8988T (cell line): ENCODE measurements at regions not wholly inside any gene's neighbourhood (a gene's known extent, or its start where the extent isn't known, plus 50 kb on each side); places are given as distances from the start of the nearest gene placed in this dataset.
A peak's percentile ranks its signal among the peaks of the same experiment; 100 is the strongest.

Experiments
- DNase-seq: peaks from one replicate; pipeline ENCODE4 v3.0.0; 2011

DNA sequence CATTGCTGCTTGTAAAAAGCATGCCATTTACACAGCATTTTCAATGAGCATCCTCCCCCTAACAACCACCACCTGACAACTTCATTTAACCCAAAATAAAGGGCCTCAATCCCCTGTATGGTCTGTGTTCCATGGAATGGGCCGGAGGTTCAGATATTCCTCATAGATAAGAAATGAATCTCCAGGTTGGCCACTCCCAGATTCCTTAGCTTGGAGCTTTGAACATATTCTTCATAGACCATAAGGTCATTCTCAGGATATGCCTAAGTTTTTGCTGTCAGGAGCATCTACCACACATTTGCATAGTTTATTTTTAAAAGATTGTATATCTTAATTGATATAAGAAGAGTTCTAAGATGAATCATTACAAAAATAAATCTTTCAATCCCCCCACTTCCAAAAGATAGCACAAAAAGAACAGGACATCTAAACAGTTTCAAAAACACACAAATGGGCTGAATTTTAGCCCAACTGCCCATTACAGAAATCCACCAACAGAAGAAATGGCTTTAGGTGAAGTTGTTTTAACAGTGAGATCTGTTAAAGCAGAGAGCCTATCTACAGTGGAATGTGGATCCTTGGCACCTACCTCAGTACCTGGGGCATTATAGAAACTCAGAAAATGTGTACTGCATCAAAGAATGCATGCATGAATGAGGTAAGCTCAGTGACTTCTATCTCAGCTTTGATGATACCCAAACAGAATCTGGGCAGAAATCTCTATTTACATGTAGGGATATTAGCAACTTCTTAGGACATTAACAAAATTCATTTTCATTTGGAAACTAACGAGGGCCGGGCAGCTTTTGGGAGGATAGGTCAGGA is 179.8 kb downstream of the SEC61B start:
- DNase-seq: no peak

DNA sequence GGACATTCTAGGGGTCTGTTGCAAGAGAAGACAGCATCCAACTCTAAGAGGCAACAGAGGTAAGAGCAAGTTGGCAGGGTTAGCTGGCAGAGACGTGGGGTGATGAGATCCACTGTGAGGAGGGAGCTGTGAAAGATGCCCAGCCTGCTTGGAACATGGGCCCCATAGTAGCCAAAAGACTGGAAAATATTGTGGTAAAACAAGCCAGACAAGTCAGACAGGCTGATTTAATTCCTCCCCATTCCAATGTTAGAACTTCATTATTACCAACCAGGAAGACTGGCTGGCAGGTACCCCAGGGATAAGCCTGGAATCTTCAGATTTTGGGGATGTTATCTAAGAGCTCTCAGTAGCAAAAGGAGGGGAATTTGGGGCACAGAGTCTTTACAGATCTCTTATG is 181.3 kb downstream of the SEC61B start:
- DNase-seq: no peak

DNA sequence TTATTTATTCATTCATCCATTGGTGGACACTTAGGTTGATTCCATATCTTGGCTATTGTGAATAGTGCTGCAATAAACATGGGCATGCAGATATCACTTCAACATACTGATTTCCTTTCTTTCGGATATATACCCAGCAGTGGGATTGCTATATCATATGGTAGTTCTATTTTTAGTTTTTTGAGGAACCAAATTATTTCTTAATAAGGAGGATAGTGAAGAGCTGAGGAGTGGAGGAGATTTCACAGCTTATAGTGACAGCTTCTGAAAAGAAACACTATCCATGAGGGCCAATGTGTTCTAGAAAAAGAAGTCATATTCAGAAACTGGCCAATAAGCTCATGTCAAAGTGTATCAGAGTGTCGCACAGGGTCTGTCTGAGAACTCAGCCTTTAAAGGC is 183.3 kb downstream of the SEC61B start:
- DNase-seq: no peak

DNA sequence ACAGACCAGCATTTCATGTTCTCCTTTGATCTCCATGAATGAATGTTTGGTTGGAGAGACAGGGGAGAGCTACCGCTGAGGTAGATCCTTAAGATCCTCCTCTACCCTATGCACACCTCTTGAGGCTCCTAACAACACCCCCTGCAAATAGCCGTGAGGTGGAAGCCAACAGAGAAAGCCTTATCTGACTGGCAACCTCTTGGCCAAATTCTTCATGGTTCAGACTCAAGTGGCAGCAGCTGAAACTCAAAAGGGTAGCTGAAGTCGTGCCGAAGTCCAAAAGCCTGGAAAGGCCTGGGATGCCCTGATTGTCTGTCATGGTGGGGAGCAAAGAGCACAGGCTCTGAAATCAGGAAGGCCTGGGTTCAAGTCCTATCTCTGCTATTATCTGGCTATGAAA is 184.9 kb downstream of the SEC61B start:
- no peak for DNase-seq

GRCh38 chr9:99411068-99411467 is 189.0 kb downstream of the SEC61B start:
- no peak for DNase-seq

GRCh38 chr9:99411479-99412115 is 189.5 kb downstream of the SEC61B start:
- no peak for DNase-seq

DNA sequence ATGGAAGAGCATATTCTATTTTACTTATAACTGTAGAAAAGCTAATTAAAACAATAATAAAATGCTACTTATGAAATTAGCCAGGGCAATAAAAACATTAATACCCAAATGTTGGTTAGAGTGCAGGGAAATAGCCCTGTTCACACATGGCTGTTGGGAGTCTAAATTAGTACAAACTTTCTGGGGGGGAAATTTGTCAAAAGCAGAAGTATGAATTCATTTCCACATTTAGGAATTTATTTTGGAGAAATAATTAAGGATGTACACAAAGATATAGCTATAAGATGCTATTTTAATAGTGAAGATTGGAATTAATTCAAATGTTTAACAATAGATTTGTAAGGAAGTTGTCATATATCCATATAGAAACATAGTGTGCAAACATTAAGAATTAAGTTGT is 190.5 kb downstream of the SEC61B start:
- no peak for DNase-seq

DNA sequence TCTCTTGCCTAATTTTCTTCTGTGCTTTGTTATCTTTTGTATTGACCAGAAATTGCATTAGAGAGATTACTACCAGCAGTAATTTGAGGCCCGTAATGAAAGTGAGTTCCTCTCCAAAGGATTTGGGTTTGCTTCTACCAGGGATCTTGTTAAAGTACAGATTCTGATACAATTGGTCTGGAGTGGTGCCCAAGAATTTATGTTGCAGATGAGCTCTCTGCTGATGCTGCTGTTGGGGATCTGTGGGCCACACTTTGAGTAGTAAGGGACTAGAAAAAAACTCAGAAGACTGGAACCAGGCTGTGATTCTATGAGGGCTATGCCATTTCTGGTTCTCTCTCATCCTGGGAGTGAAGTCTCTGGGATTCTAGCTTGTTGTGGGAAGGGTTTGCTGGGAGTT is 192.2 kb downstream of the SEC61B start:
- DNase-seq: no peak

DNA sequence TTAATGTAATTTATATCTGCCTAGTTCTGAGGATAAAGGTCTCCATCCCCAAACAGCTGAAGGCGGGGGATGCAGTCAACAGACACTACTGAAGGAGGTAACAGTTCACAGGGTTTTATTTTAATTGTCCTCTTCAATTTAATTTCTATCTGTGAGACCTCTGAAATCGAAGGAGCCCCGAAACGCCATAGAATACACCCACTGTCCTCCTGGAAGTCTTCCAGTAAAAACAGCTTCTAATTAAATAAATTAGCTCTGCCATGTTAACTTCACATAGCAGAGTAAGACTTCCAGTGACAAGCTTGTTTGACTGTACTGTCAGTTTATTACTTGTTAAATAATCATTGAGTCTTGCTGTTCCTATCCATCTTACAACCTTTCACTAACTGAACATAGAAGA is 193.5 kb downstream of the SEC61B start:
- DNase-seq: no peak

DNA sequence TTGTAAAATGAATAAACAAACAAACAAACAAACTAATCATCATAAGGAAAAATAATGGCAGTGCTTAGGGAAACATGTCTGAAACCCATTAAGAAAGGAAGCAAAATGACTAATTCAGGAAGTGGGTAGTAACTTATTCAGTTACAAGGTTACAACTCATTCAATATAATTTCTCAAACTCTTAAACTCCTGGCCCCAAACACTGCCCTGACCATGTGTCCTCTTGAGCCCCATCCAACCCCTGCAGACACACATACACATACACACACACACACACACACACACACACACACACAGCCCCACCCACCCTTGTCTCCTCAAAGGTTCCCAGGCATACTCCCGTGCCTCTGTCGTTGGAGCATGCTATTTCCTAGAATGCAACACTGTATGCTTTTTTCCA is 193.9 kb downstream of the SEC61B start:
- no peak for DNase-seq

DNA sequence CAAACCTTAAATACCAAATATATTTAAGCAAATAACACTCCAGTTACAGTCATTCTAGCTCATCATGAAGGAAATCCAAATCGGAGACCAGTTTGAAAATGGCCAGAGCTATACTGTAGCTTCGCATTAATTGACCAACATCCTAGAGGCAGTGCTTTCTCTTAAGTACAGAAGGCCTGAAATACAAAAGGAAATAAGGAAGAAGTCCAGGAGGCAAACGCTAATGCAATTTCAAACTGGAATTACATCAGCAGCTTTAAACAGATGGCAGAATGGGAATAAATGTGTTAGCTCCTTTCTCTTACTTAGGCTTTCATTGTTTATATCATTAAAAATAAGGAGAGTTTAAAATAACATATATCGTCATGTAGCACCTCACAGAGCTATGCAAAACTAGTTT is 197.0 kb downstream of the SEC61B start:
- DNase-seq: no peak

GRCh38 chr9:99421369-99421768 is 199.3 kb downstream of the SEC61B start:
- DNase-seq: no peak

DNA sequence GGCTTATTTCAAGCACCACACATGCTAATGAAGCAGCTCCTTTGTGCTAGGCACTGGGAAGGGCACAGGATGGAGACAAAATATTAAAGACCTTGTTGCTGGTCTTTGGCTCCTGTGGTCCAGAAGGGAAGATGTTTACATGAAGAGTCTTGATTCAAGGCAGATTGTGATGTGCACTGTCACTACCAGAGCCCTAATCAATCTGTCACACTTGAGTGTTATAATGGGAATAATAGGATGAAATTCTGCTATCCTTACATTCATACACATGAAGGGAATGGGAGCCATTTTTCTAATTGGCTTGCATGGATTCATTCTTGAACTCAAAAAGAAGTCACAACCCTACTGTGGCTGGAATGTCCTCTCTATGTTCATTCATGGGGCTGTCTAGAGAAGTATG is 203.0 kb downstream of the SEC61B start:
- DNase-seq: no peak

GRCh38 chr9:99425923-99426842 is 204.1 kb downstream of the SEC61B start:
- DNase-seq: no peak

- no peak for DNase-seq
Observed at GRCh38 chr9:99427260-99427659, 205.2 kb downstream of the SEC61B start.

DNA sequence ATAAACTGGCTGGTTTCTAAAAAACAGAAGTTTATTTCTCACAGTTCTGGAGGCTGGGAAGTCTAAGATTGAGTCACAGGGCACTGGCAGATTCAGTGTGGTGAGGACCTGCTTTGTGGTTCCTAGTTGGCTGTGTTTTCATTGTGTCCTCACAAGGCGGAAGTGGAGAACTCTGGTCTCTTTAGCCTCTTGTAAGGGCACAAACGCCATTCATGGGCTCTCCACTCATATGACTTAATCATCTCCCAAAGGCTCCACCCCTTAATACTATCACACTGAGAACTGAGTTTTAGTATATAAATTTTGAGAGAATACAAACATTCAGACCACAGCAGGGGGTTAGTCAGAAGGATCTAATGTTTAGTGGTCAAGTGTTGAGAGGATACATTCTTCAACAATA is 208.2 kb downstream of the SEC61B start:
- no peak for DNase-seq

DNA sequence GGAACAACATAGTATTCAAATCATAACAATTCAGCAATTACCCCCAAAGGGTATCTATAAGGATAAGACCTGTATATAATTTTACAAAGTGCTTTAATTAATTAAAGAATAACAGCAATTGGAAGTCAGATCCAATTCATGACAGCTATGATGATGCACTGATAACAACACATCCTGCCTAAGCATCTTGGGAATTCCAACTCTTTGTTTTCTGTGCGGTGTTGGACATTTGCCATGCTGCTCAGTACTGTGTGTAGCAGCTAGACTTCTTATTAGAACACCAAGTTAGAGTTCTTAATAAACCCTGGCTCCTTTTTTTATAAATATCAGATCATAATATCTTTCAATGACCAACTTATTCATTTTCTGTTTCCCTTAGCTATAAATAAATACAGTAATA is 209.0 kb downstream of the SEC61B start:
- DNase-seq: no peak

DNA sequence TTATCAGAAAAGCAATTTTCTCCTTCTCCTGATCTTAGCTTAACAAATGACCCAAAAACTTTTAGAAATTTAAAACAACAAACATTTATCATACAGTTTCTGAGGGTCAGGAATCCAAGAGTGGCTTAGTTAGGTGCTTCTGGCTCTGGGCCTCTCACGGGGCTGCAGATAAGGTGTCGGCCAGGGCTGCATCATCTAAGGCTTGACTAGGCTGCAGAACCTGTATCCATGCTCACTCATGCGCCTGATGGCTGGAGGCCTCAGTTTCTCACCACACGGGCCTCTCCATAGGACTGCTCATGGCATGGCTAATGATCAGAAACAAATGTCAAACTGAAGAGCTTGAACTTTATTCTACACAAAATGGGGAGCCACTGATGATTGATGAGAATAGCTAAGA is 210.0 kb downstream of the SEC61B start:
- DNase-seq: no peak

- no peak for DNase-seq
Observed at GRCh38 chr9:99433095-99433494, 211.0 kb downstream of the SEC61B start.

GRCh38 chr9:99433555-99433954 is 211.5 kb downstream of the SEC61B start:
- peak; percentile 62 for DNase-seq

DNA sequence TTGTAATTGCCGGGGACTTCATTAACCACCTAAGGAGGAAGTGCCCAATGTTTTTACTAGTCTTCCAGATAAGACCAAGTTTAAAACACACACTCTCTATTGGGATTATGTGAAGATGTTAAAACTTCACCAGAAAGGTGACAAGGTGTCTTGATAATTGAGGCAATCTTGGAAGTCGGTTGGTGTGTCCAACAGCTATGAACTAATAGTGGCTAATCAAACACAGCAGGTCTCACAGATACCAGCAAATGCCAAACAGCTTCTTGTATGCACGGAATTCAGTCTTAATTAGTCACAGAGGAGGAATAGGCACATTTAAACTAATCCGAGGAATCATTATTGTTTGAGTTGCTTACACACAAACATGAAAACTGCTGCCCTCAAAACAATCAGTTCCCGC is 214.5 kb downstream of the SEC61B start:
- DNase-seq: no peak

- no peak for DNase-seq
Observed at GRCh38 chr9:99437145-99437544, 215.1 kb downstream of the SEC61B start.

GRCh38 chr9:99438596-99438995 is 216.5 kb downstream of the SEC61B start:
- no peak for DNase-seq

DNA sequence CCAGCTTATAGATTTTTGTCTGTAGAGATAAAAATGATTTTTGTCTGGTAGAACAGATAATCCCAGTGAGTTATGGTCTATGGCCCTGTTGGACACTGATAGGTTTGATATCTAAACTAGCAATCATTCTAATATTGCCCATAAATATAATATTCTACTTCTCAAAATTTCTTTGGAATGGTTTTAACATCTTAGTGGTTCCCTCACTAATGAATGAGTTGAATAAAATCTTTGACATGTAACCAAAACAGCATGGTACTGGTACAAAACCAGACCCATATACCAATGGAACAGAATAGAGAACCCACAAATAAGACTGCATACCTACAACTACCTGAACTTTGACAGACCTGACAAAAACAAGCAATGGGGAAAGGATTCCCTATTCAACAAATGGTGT is 219.7 kb downstream of the SEC61B start:
- DNase-seq: no peak
